SK-N-SH treated with all-trans-retinoic acid at 6 μM for 48 hours (cell line): ENCODE measurements at regions not wholly inside any gene's neighbourhood (a gene's known extent, or its start where the extent isn't known, plus 50 kb on each side); places are given as distances from the start of the nearest gene placed in this dataset.

Experiments used
- ATAC-seq: fragments of 200-7000 bp; cut with Tn5 transposase; 3 replicates; pipeline ENCODE4 v1.9.1; 2020; ENCODE audit warnings: mild to moderate bottlenecking, moderate library complexity
- ARNTL ChIP-seq: fragments of 450-650 bp; formaldehyde crosslinking; IDR thresholded peaks from 2 replicates; pipeline ENCODE4 v1.5.0; 2020; ENCODE audit warnings: low read depth, mild to moderate bottlenecking, moderate library complexity, borderline replicate concordance
- BACH2 ChIP-seq: fragments of 250-450 bp; sonication (Bioruptor Pico); IDR thresholded peaks from 2 replicates; pipeline ENCODE4 v1.9.0; 2021; ENCODE audit warnings: mild to moderate bottlenecking, borderline replicate concordance
- CSDC2 ChIP-seq: fragments of 250-450 bp; sonication (Bioruptor Pico); IDR thresholded peaks from 2 replicates; pipeline ENCODE4 v1.5.0; 2020; ENCODE audit warnings: mild to moderate bottlenecking, moderate library complexity
- ESRRG ChIP-seq: fragments of 250-450 bp; sonication (Bioruptor Pico); IDR thresholded peaks from 2 replicates; pipeline ENCODE4 v1.6.1; 2021; ENCODE audit warnings: mild to moderate bottlenecking
- GLIS3 ChIP-seq: fragments of 250-450 bp; sonication (Bioruptor Pico); IDR thresholded peaks from 2 replicates; pipeline ENCODE4 v1.5.0; 2020; ENCODE audit warnings: mild to moderate bottlenecking, moderate library complexity
- ISL1 ChIP-seq: fragments of 250-450 bp; sonication (Bioruptor Pico); IDR thresholded peaks from 2 replicates; pipeline ENCODE4 v2.1.2; 2022; ENCODE audit warnings: mild to moderate bottlenecking, moderate library complexity
- OSR1 ChIP-seq: fragments of 250-450 bp; sonication (Bioruptor Pico); IDR thresholded peaks from 2 replicates; pipeline ENCODE4 v1.8.0; 2022; ENCODE audit warnings: moderate library complexity, mild to moderate bottlenecking, inconsistent platforms
- POU6F1 ChIP-seq: fragments of 250-450 bp; sonication (Bioruptor Pico); IDR thresholded peaks from 2 replicates; pipeline ENCODE4 v1.8.0; 2021; ENCODE audit warnings: low read depth, mild to moderate bottlenecking, moderate library complexity, borderline replicate concordance
- PPARA ChIP-seq: fragments of 250-450 bp; sonication (Bioruptor Pico); IDR thresholded peaks from 2 replicates; pipeline ENCODE4 v1.5.0; 2020; ENCODE audit warnings: mild to moderate bottlenecking, borderline replicate concordance
- RARB ChIP-seq: fragments of 250-450 bp; sonication (Bioruptor Pico); IDR thresholded peaks from 2 replicates; pipeline ENCODE4 v1.8.0; 2021; ENCODE audit warnings: mild to moderate bottlenecking, moderate library complexity
- SNAI2 ChIP-seq: fragments of 250-450 bp; sonication (Bioruptor Pico); IDR thresholded peaks from 2 replicates; pipeline ENCODE4 v1.5.0; 2020; ENCODE audit warnings: mild to moderate bottlenecking, moderate library complexity
- TCF4 ChIP-seq: fragments of 250-450 bp; sonication (Bioruptor Pico); IDR thresholded peaks from 2 replicates; pipeline ENCODE4 v1.8.0; 2021; ENCODE audit warnings: mild to moderate bottlenecking, moderate library complexity, borderline replicate concordance
- TOX ChIP-seq: fragments of 250-450 bp; sonication (Bioruptor Pico); IDR thresholded peaks from 2 replicates; pipeline ENCODE4 v1.8.0; 2021; ENCODE audit warnings: mild to moderate bottlenecking, moderate library complexity, borderline replicate concordance
- TSHZ2 ChIP-seq: fragments of 250-450 bp; sonication (Bioruptor Pico); IDR thresholded peaks from 2 replicates; pipeline ENCODE4 v1.5.0; 2020; ENCODE audit warnings: mild to moderate bottlenecking, moderate library complexity
- ZC3H10 ChIP-seq: fragments of 250-450 bp; sonication (Bioruptor Pico); IDR thresholded peaks from 2 replicates; pipeline ENCODE4 v1.5.1; 2021; ENCODE audit warnings: mild to moderate bottlenecking, moderate library complexity
- ZFP3 ChIP-seq: fragments of 250-450 bp; sonication (Bioruptor Pico); IDR thresholded peaks from 2 replicates; pipeline ENCODE4 v1.5.0; 2020; ENCODE audit warnings: mild to moderate bottlenecking, moderate library complexity
- ZFP30 ChIP-seq: fragments of 450-650 bp; formaldehyde crosslinking; IDR thresholded peaks from 2 replicates; pipeline ENCODE4 v1.5.0; 2022; ENCODE audit warnings: mild to moderate bottlenecking, moderate library complexity
- ZNF565 ChIP-seq: fragments of 450-650 bp; formaldehyde crosslinking; conservative IDR thresholded peaks from 2 replicates; pipeline ENCODE4 v1.5.0; 2020; ENCODE audit warnings: low read depth, mild to moderate bottlenecking, moderate library complexity
- ZNF70 ChIP-seq: fragments of 450-650 bp; formaldehyde crosslinking; IDR thresholded peaks from 2 replicates; pipeline ENCODE4 v1.5.0; 2020; ENCODE audit warnings: mild to moderate bottlenecking, moderate library complexity
- ZNF8 ChIP-seq: fragments of 450-650 bp; formaldehyde crosslinking; IDR thresholded peaks from 2 replicates; pipeline ENCODE4 v1.5.0; 2020; ENCODE audit warnings: mild to moderate bottlenecking, moderate library complexity
- TF ChIP-seq, protein P1 (sequence below): fragments of 250-450 bp; sonication (Bioruptor Pico); IDR thresholded peaks from 2 replicates; pipeline ENCODE4 v1.5.1; 2020; ENCODE audit warnings: low read depth, mild to moderate bottlenecking, moderate library complexity
- TF ChIP-seq, protein P2 (sequence below): fragments of 250-450 bp; sonication (Bioruptor Pico); IDR thresholded peaks from 2 replicates; pipeline ENCODE4 v1.5.1; 2021; ENCODE audit warnings: mild to moderate bottlenecking, moderate library complexity

GRCh38 chr1:218510153-218510772, 165.1 kb downstream of the TGFB2 start:
- no peak for ATAC-seq
- TF ChIP-seq ESRRG (CRISPR knock-in tag): no peak
- TF ChIP-seq ZFP3: no peak
- no peak for TF ChIP-seq ZC3H10
- no peak for TF ChIP-seq OSR1 (CRISPR knock-in tag)
- no peak for TF ChIP-seq ZNF70
- no peak for TF ChIP-seq PPARA (CRISPR knock-in tag)
- no peak for TF ChIP-seq ZNF565 (CRISPR knock-in tag)
- TF ChIP-seq TCF4: no peak
- no peak for TF ChIP-seq CSDC2 (CRISPR knock-in tag)
- TF ChIP-seq, protein P1, sequence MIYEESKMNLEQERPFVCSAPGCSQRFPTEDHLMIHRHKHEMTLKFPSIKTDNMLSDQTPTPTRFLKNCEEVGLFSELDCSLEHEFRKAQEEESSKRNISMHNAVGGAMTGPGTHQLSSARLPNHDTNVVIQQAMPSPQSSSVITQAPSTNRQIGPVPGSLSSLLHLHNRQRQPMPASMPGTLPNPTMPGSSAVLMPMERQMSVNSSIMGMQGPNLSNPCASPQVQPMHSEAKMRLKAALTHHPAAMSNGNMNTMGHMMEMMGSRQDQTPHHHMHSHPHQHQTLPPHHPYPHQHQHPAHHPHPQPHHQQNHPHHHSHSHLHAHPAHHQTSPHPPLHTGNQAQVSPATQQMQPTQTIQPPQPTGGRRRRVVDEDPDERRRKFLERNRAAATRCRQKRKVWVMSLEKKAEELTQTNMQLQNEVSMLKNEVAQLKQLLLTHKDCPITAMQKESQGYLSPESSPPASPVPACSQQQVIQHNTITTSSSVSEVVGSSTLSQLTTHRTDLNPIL (CRISPR knock-in tag): no peak
- no peak for TF ChIP-seq BACH2 (CRISPR knock-in tag)
- TF ChIP-seq RARB (CRISPR knock-in tag): no peak
- TF ChIP-seq GLIS3 (CRISPR knock-in tag): no peak
- no peak for TF ChIP-seq TOX (CRISPR knock-in tag)
- no peak for TF ChIP-seq ISL1 (CRISPR knock-in tag)
- TF ChIP-seq, protein P2, sequence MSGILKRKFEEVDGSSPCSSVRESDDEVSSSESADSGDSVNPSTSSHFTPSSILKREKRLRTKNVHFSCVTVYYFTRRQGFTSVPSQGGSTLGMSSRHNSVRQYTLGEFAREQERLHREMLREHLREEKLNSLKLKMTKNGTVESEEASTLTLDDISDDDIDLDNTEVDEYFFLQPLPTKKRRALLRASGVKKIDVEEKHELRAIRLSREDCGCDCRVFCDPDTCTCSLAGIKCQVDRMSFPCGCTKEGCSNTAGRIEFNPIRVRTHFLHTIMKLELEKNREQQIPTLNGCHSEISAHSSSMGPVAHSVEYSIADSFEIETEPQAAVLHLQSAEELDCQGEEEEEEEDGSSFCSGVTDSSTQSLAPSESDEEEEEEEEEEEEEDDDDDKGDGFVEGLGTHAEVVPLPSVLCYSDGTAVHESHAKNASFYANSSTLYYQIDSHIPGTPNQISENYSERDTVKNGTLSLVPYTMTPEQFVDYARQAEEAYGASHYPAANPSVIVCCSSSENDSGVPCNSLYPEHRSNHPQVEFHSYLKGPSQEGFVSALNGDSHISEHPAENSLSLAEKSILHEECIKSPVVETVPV: no peak
- no peak for TF ChIP-seq TSHZ2
- no peak for TF ChIP-seq SNAI2 (CRISPR knock-in tag)
- no peak for TF ChIP-seq ZFP30 (CRISPR knock-in tag)
- TF ChIP-seq POU6F1: no peak
- TF ChIP-seq, all 23 proteins: peak for 0

GRCh38 chr1:218513328-218513727, 168.2 kb downstream of the TGFB2 start:
- TF ChIP-seq SNAI2 (CRISPR knock-in tag) (no peak), TOX (CRISPR knock-in tag) (no peak), OSR1 (CRISPR knock-in tag) (no peak), PPARA (CRISPR knock-in tag) (no peak), ZNF8 (CRISPR knock-in tag) (no peak), ZFP3 (no peak), ARNTL (CRISPR knock-in tag) (no peak), ZNF565 (CRISPR knock-in tag) (no peak), RARB (CRISPR knock-in tag) (no peak), GLIS3 (CRISPR knock-in tag) (no peak), POU6F1 (no peak), ISL1 (CRISPR knock-in tag) (no peak)
- TF ChIP-seq, protein P1 (CRISPR knock-in tag): no peak
- TF ChIP-seq, protein P2: no peak
- no peak for ATAC-seq
